HEK293T (cell line): ENCODE measurements at regions not wholly inside any gene's neighbourhood (a gene's known extent, or its start where the extent isn't known, plus 50 kb on each side); places are given as distances from the start of the nearest gene placed in this dataset.

Source experiments
- CTBP1 ChIP-seq: fragments of 450-650 bp; IDR thresholded peaks from 2 replicates; pipeline ENCODE4 v1.6.1; 2016; ENCODE audit warnings: borderline replicate concordance
- FOXM1 ChIP-seq: fragments of 450-650 bp; IDR thresholded peaks from 2 replicates; pipeline ENCODE4 v1.6.1; 2017; ENCODE audit warnings: mild to moderate bottlenecking, borderline replicate concordance
- NFRKB ChIP-seq: fragments of 450-650 bp; IDR thresholded peaks from 2 replicates; pipeline ENCODE4 v1.6.1; 2016; ENCODE audit warnings: mild to moderate bottlenecking, moderate library complexity
- SP1 ChIP-seq: fragments of 450-650 bp; IDR thresholded peaks from 2 replicates; pipeline ENCODE4 v1.6.1; 2017

GRCh38 chrX:46278572-46278971, 266.6 kb downstream of the ZNF674 start:
- TF ChIP-seq NFRKB, result no peak
- no peak for TF ChIP-seq CTBP1
- no peak for TF ChIP-seq SP1
- TF ChIP-seq FOXM1, result no peak
